Spleen (tissue), 11 donors: ENCODE measurements at regions not wholly inside any gene's neighbourhood (a gene's known extent, or its start where the extent isn't known, plus 50 kb on each side); places are given as distances from the start of the nearest gene placed in this dataset.

ENCODE experiments used
- DNase-seq: peaks from one replicate; pipeline ENCODE4 v3.0.0-alpha.2; 2020
- H3K27ac ChIP-seq, 8 donors: fragments of 200-600 bp; sonication (generic) in 7 of 8; 1 replicate in 4 of 8; 2 replicates in 4 of 8; pipeline versions ENCODE4 v1.5.0 to v1.8.0; 2016 to 2021; ENCODE audit warnings: inconsistent platforms in 4 of 8, mild to moderate bottlenecking in 4 of 8, moderate library complexity in 1 of 8
- H3K27me3 ChIP-seq, 7 donors: fragments of 200-600 bp; sonication (generic) in 6 of 7; replicated peaks in 1 of 7; 1 replicate in 4 of 7; 2 replicates in 3 of 7; pipeline versions ENCODE4 v1.5.0 to v1.8.0; 2016 to 2021; ENCODE audit warnings: inconsistent platforms in 3 of 7, mild to moderate bottlenecking in 1 of 7
- H3K36me3 ChIP-seq, 6 donors: fragments of 200-600 bp; sonication (generic) in 5 of 6; 1 replicate in 4 of 6; 2 replicates in 2 of 6; pipeline versions ENCODE4 v1.5.0 to v1.8.0; 2016 to 2021; ENCODE audit warnings: inconsistent platforms in 2 of 6
- H3K4me1 ChIP-seq, 6 donors: fragments of 200-600 bp; sonication (generic) in 5 of 6; 1 replicate in 3 of 6; 2 replicates in 3 of 6; pipeline versions ENCODE4 v1.5.0 to v1.8.0; 2016 to 2021; ENCODE audit warnings: inconsistent platforms in 3 of 6
- H3K4me3 ChIP-seq, 8 donors: fragments of 200-600 bp; sonication (generic) in 7 of 8; 1 replicate in 4 of 8; 2 replicates in 4 of 8; pipeline versions ENCODE4 v1.5.0 to v1.8.0; 2016 to 2021; ENCODE audit warnings: inconsistent platforms in 4 of 8, mild to moderate bottlenecking in 4 of 8, moderate library complexity in 2 of 8
- H3K9me3 ChIP-seq, 8 donors: fragments of 200-600 bp; sonication (generic) in 7 of 8; 1 replicate in 4 of 8; 2 replicates in 4 of 8; pipeline versions ENCODE4 v1.5.0 to v1.8.0; 2016 to 2021; ENCODE audit warnings: inconsistent platforms in 4 of 8
- POLR2A ChIP-seq, 3 donors: fragments of 450-650 bp; IDR thresholded peaks; one replicate each; pipeline ENCODE4 v1.5.1; 2017; ENCODE audit warnings: antibody characterized with exemption in 3 of 3, mild to moderate bottlenecking in 1 of 3
- POLR2AphosphoS5 ChIP-seq, 3 donors: sonication (generic); formaldehyde crosslinking; IDR thresholded peaks; one replicate each; pipeline ENCODE4 v1.5.1; 2017; ENCODE audit warnings: antibody characterized with exemption in 3 of 3
- WGBS, 5 donors: extraction: QIAGEN DNeasy Blood & Tissue Kit in 3 of 5; methylation state at CpG; one replicate each; pipeline versions ENCODE4 v1.1.5 to v1.1.7; 2013 to 2018; 5-methylcytosine and 5-hydroxymethylcytosine counted together
- intact Hi-C: fragments of 100-400 bp; cut with DNase I; formaldehyde crosslinking; loops from one replicate; pipeline ENCODE4 v1.15.0; 2023; ENCODE audit warnings: low total_unique reads
- TF ChIP-seq, protein P1 (sequence below), 11 experiments: fragments of 200-600 bp in 7 of 11; fragments of 450-650 bp in 4 of 11; sonication (generic) in 4 of 11; IDR thresholded peaks in 8 of 11; conservative IDR thresholded peaks in 3 of 11; 1 replicate in 7 of 11; 2 replicates in 4 of 11; pipeline versions ENCODE4 v1.4.0 to v1.8.0; 2016 to 2021; ENCODE audit warnings: antibody characterized with exemption in 11 of 11, inconsistent platforms in 4 of 11, mild to moderate bottlenecking in 1 of 11
- donor health status: healthy with polysubstance abuse.
- donor health status: DM: no; HTN: no; CAD: no; lungs with moderate emphysema.
- donor health status: DM: no; HTN: no; CAD: no.
- donor health status: Bipolar disorder and iron deficiency.
- donor health status: healthy.
- donor health status: DM: no; HTN: no; CAD: no.
- donor health status: DM: yes; HTN: yes; CAD: no.

DNA sequence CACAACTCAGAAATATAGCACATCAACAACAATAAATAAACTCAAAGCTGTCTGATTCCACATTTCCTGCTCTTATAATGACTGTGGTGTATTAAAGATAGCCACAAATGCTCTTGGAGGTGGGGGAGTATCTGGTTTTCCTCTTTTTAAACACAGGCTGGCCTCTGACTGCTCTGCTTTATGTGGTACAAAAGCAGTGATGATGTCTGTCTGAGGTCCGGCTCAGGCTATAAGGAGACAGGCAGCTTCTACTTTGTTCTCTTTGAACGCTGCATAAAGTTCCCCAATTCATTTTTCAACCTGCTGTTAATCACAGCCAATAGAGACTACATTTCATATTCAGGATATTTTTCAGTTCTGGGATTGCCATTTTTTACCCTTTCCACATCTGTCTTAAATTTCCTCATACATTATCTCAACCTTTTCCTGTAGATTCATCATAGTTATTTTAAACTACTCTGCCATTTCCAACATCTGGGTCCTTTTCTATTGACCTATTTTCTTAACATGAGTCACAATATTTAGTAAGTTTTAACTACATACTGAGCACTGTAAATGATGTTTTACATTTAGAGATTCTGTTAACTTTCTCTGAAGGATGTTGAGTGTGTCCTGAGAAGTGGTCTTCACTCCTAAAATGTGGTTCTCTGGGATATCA lies 64.9 kb downstream of the CRPPA start:
- peaks cover 0 to under 1% (median 0%) of the 10 kb centered on the region in 8 donors for H3K9me3 ChIP-seq
- no peaks in the 10 kb centered on the region for H3K36me3 ChIP-seq
- no peaks in the 10 kb centered on the region for H3K27me3 ChIP-seq
- H3K4me3 ChIP-seq: no peak overlapping the region
- no peaks in the 10 kb centered on the region for H3K4me1 ChIP-seq
- 13 to 20% (median 19%) methylated on average over 2 of the region's 2 CpGs for WGBS, 5 donors
- TF ChIP-seq POLR2A (IDR thresholded peaks at IDR 0.05): no peak
- no peak for TF ChIP-seq POLR2AphosphoS5 (IDR thresholded peaks at IDR 0.05)
- TF ChIP-seq, protein P1, sequence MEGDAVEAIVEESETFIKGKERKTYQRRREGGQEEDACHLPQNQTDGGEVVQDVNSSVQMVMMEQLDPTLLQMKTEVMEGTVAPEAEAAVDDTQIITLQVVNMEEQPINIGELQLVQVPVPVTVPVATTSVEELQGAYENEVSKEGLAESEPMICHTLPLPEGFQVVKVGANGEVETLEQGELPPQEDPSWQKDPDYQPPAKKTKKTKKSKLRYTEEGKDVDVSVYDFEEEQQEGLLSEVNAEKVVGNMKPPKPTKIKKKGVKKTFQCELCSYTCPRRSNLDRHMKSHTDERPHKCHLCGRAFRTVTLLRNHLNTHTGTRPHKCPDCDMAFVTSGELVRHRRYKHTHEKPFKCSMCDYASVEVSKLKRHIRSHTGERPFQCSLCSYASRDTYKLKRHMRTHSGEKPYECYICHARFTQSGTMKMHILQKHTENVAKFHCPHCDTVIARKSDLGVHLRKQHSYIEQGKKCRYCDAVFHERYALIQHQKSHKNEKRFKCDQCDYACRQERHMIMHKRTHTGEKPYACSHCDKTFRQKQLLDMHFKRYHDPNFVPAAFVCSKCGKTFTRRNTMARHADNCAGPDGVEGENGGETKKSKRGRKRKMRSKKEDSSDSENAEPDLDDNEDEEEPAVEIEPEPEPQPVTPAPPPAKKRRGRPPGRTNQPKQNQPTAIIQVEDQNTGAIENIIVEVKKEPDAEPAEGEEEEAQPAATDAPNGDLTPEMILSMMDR (IDR thresholded peaks at IDR 0.05 in 8 of 11, conservative IDR thresholded peaks at IDR 0.05 in 3 of 11): no peak
- no peak overlapping the region for H3K27ac ChIP-seq
- intact Hi-C loops: no loop called here
- no peak for DNase-seq

GRCh38 chr7:16354573-16354972 lies 66.8 kb downstream of the CRPPA start:
- no peaks in the 10 kb centered on the region for H3K36me3 ChIP-seq
- no peak overlapping the region for H3K4me3 ChIP-seq
- no peaks in the 10 kb centered on the region for H3K4me1 ChIP-seq
- no peak overlapping the region for H3K27ac ChIP-seq
- intact Hi-C loops: no loop called here
- H3K27me3 ChIP-seq: no peaks in the 10 kb centered on the region
- WGBS, 5 donors: 49 to 92% (median 83%) methylated on average over 1 of the region's 1 CpG
- H3K9me3 ChIP-seq: peaks cover 0 to 19% (median 11%) of the 10 kb centered on the region in 8 donors
- no peak for DNase-seq
- TF ChIP-seq POLR2AphosphoS5 (IDR thresholded peaks at IDR 0.05) (no peak), POLR2A (IDR thresholded peaks at IDR 0.05) (no peak)
- TF ChIP-seq, protein P1 (IDR thresholded peaks at IDR 0.05 in 8 of 11, conservative IDR thresholded peaks at IDR 0.05 in 3 of 11): no peak

DNA sequence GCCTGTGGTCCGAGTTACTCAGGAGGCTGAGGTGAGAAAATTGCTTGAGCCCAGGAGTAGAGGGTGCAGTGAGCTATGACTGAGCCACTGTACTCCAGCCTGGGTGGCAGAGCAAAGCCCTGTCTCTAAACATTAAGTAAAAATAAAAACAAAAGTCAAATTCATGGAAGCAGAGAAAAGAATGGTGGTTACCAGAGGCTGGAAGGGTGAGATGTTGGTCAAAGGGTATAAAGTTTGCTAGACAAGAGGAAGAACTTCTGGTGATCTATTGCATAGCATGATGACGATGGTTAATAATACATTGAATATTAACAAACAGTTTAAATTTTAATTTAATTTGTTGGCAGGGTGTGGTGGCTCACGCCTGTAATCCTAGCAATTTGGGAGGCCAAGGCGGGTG lies 68.1 kb downstream of the CRPPA start:
- intact Hi-C loops: no loop called here
- H3K9me3 ChIP-seq: peaks cover 0 to 25% (median 14%) of the 10 kb centered on the region in 8 donors
- TF ChIP-seq POLR2AphosphoS5 (IDR thresholded peaks at IDR 0.05) (no peak), POLR2A (IDR thresholded peaks at IDR 0.05) (no peak)
- TF ChIP-seq, protein P1 (IDR thresholded peaks at IDR 0.05 in 8 of 11, conservative IDR thresholded peaks at IDR 0.05 in 3 of 11): no peak
- H3K4me1 ChIP-seq: no peaks in the 10 kb centered on the region
- 67 to 71% (median 70%) methylated on average over 4 of the region's 4 CpGs for WGBS, 5 donors
- H3K27me3 ChIP-seq: no peaks in the 10 kb centered on the region
- no peak for DNase-seq
- H3K36me3 ChIP-seq: no peaks in the 10 kb centered on the region
- no peak overlapping the region for H3K27ac ChIP-seq
- H3K4me3 ChIP-seq: no peak overlapping the region

- Histone ChIP-seq H3K27me3 (no peaks in the 10 kb centered on the region), H3K9me3 (peaks cover 0 to 26% (median 14%) of the 10 kb centered on the region in 8 donors), H3K27ac (no peak overlapping the region), H3K36me3 (no peaks in the 10 kb centered on the region), H3K4me1 (no peaks in the 10 kb centered on the region), H3K4me3 (no peak overlapping the region)
- no peak for DNase-seq
- 82 to 89% (median 87%) methylated on average over 2 of the region's 2 CpGs for WGBS, 5 donors
- TF ChIP-seq, protein P1 (IDR thresholded peaks at IDR 0.05 in 8 of 11, conservative IDR thresholded peaks at IDR 0.05 in 3 of 11): no peak
- TF ChIP-seq POLR2AphosphoS5 (IDR thresholded peaks at IDR 0.05): no peak
- intact Hi-C loops: no loop called here
Observed at GRCh38 chr7:16350634-16351033, 70.7 kb downstream of the CRPPA start.
